ENCODE measurements at regions not wholly inside any gene's neighbourhood (a gene's known extent, or its start where the extent isn't known, plus 50 kb on each side); places are given as distances from the start of the nearest gene placed in this dataset.

- Histone ChIP-seq H3K27ac (no peak overlapping the region), H3K36me3 (no peaks in the 10 kb centered on the region), H3K9me3 (no peaks in the 10 kb centered on the region), H3K4me1 (peaks cover 0 to 10% (median 0%) of the 10 kb centered on the region in 9 donors), H3K4me3 (no peak overlapping the region), H3K27me3 (no peaks in the 10 kb centered on the region)
- ATAC-seq (no peak), DNase-seq (no peak)
- intact Hi-C loops (cut with DNase I): no loop called here
- WGBS, 2 donors: 47 to 75% methylated on average over 2 of the region's 2 CpGs
- no peak for TF ChIP-seq CTCF (IDR thresholded peaks at IDR 0.05)
Measured at GRCh38 chr18:64717026-64717425, 568.1 kb upstream of the LINC00305 start.

GRCh38 chr18:64714086-64714485, 565.2 kb upstream of the LINC00305 start:
- intact Hi-C loops (cut with DNase I): no loop called here
- Histone ChIP-seq H3K9me3 (no peaks in the 10 kb centered on the region), H3K27me3 (no peaks in the 10 kb centered on the region), H3K27ac (no peak overlapping the region), H3K36me3 (no peaks in the 10 kb centered on the region), H3K4me3 (no peak overlapping the region), H3K4me1 (peaks cover 0 to 10% (median 0%) of the 10 kb centered on the region in 9 donors)
- TF ChIP-seq CTCF (IDR thresholded peaks at IDR 0.05): no peak
- ATAC-seq (no peak), DNase-seq (no peak)

- Histone ChIP-seq H3K4me1 (peaks cover 0 to 10% (median 0%) of the 10 kb centered on the region in 9 donors), H3K27ac (no peak overlapping the region), H3K9me3 (no peaks in the 10 kb centered on the region), H3K27me3 (no peaks in the 10 kb centered on the region), H3K36me3 (no peaks in the 10 kb centered on the region), H3K4me3 (no peak overlapping the region)
- TF ChIP-seq CTCF (IDR thresholded peaks at IDR 0.05): no peak
- DNase-seq (no peak), ATAC-seq (peak in 1 of 8 donors; percentile 45)
- 88 to 92% methylated on average over 2 of the region's 2 CpGs for WGBS, 2 donors
- intact Hi-C loops (cut with DNase I): no loop called here
Measured at GRCh38 chr18:64713284-64713683, 564.4 kb upstream of the LINC00305 start.

GRCh38 chr18:64712035-64712434, 563.1 kb upstream of the LINC00305 start:
- intact Hi-C loops (cut with DNase I): no loop called here
- Histone ChIP-seq H3K9me3 (no peaks in the 10 kb centered on the region), H3K27ac (no peak overlapping the region), H3K36me3 (no peaks in the 10 kb centered on the region), H3K4me3 (no peak overlapping the region), H3K27me3 (no peaks in the 10 kb centered on the region), H3K4me1 (peaks cover 0 to 10% (median 0%) of the 10 kb centered on the region in 9 donors)
- ATAC-seq: no peak
- TF ChIP-seq CTCF (IDR thresholded peaks at IDR 0.05): no peak
- 90 to 100% methylated on average over 1 of the region's 1 CpG for WGBS, 2 donors
- DNase-seq: no peak

Measured in heart right ventricle (tissue), 16 donors.